ENCODE measurements at regions not wholly inside any gene's neighbourhood (a gene's known extent, or its start where the extent isn't known, plus 50 kb on each side); places are given as distances from the start of the nearest gene placed in this dataset.

DNA sequence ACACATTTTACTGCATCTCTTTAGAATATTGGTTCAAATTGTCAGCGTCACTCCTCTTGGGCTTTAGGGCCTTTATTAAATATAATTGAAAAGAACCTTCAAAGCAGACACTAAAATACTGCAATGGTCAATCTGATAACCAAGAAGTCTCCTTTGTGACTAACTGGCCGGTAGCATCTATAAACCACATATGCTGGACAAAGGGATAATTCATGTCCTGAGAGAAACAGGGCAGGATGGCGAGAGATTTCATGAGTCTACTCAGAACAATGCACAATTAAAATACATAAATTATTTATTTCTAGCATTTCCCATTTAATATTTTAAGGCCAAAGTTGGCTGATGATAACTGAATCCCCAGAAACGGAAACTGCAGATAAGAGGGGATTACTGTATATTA is 1083.4 kb upstream of the CDH18 start:
- TF ChIP-seq GATA2 (IDR thresholded peaks at IDR 0.05; ENCODE audit: insufficient read depth, insufficient read length, low read depth, low read length) (no peak), JUN (IDR thresholded peaks at IDR 0.05; ENCODE audit: borderline replicate concordance, insufficient read depth, insufficient read length, low read depth) (no peak), POLR2A (IDR thresholded peaks at IDR 0.05; ENCODE audit: low read depth, low read length) (no peak)
- H3K27ac ChIP-seq (ENCODE audit: insufficient read depth, low read depth, low read length) = peak overlapping the region; percentile 14
- H3K79me2 ChIP-seq (ENCODE audit: control insufficient read depth, insufficient read depth, low read length) = no peaks in the 10 kb centered on the region
- dilution Hi-C loops (cut with MboI; ENCODE audit: extremely low pct_ligation_motif_present, low sequenced_read_pairs) (no loop called here), intact Hi-C loops (cut with micrococcal nuclease) (no loop called here)
- no peaks in the 10 kb centered on the region for H3K9me1 ChIP-seq (replicated peaks; ENCODE audit: control insufficient read depth, extremely low read depth, insufficient read depth, low read length)
- CTCF ChIA-PET = no interaction called here
- POLR2A ChIA-PET = no interaction called here
- H4K20me1 ChIP-seq (replicated peaks; ENCODE audit: control insufficient read depth, extremely low read depth, insufficient read depth, low read length) = no peaks in the 10 kb centered on the region
- no peaks in the 10 kb centered on the region for H3K9me3 ChIP-seq (replicated peaks; ENCODE audit: control insufficient read depth, insufficient read depth, low read length)
- H3K36me3 ChIP-seq (ENCODE audit: control insufficient read depth in 2 of 2, extremely low read depth in 1 of 2, insufficient read depth in 2 of 2, low read length in 2 of 2) = no peaks in the 10 kb centered on the region
- no peaks in the 10 kb centered on the region for H3K27me3 ChIP-seq (ENCODE audit: control insufficient read depth in 2 of 2, insufficient read depth in 2 of 2, low read length in 2 of 2)
- no TSS peak for BruUV-seq (replicated peaks)
- peaks cover 10% of the 10 kb centered on the region for H3K4me1 ChIP-seq (ENCODE audit: control insufficient read depth, extremely low read depth, insufficient read depth, low read length)
- H3K4me3 ChIP-seq (replicated peaks in 1 of 3; ENCODE audit: insufficient read depth in 1 of 3, low read depth in 1 of 3, low read length in 3 of 3) = no peak overlapping the region
- no peak overlapping the region for H2AFZ ChIP-seq (ENCODE audit: low read depth, low read length)
- no peak overlapping the region for H3K9ac ChIP-seq (replicated peaks; ENCODE audit: extremely low read depth, insufficient read depth, low read length)
- DNase-seq (ENCODE audit: low read depth, low spot score) = no peak
- FAIRE-seq = peak; percentile 24
- peak overlapping the region; percentile 25 for H3K4me2 ChIP-seq (ENCODE audit: insufficient read depth, low read length)

DNA sequence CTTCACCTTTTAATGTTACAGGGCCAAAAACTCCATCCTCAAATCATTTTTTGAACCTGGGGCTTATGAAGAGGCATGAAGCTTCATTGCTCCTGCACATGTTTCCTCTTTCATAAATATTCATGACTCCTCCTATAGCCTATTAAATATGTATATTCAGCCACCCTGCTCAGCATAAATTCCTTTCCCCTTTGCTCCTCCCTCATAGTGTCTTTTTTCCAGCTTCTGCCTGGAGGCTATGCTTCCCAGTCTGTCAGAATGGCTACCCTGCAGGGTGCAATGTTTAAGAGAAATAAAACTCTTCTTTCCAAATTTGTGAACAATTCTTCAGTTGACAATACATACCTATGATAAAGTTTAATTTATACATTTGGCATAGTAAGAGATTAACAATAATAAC is 1082.9 kb upstream of the CDH18 start:
- BruUV-seq (replicated peaks) = no TSS peak
- no peak for FAIRE-seq
- H3K36me3 ChIP-seq (ENCODE audit: control insufficient read depth in 2 of 2, extremely low read depth in 1 of 2, insufficient read depth in 2 of 2, low read length in 2 of 2) = no peaks in the 10 kb centered on the region
- DNase-seq (ENCODE audit: low read depth, low spot score) = no peak
- no peaks in the 10 kb centered on the region for H3K9me3 ChIP-seq (replicated peaks; ENCODE audit: control insufficient read depth, insufficient read depth, low read length)
- H4K20me1 ChIP-seq (replicated peaks; ENCODE audit: control insufficient read depth, extremely low read depth, insufficient read depth, low read length) = no peaks in the 10 kb centered on the region
- no peak overlapping the region for H3K4me3 ChIP-seq (replicated peaks in 1 of 3; ENCODE audit: insufficient read depth in 1 of 3, low read depth in 1 of 3, low read length in 3 of 3)
- TF ChIP-seq, protein P1, sequence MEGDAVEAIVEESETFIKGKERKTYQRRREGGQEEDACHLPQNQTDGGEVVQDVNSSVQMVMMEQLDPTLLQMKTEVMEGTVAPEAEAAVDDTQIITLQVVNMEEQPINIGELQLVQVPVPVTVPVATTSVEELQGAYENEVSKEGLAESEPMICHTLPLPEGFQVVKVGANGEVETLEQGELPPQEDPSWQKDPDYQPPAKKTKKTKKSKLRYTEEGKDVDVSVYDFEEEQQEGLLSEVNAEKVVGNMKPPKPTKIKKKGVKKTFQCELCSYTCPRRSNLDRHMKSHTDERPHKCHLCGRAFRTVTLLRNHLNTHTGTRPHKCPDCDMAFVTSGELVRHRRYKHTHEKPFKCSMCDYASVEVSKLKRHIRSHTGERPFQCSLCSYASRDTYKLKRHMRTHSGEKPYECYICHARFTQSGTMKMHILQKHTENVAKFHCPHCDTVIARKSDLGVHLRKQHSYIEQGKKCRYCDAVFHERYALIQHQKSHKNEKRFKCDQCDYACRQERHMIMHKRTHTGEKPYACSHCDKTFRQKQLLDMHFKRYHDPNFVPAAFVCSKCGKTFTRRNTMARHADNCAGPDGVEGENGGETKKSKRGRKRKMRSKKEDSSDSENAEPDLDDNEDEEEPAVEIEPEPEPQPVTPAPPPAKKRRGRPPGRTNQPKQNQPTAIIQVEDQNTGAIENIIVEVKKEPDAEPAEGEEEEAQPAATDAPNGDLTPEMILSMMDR (IDR thresholded peaks at IDR 0.05; ENCODE audit: extremely low read depth in 1 of 2, insufficient read depth in 1 of 2, low read depth in 1 of 2, low read length in 2 of 2) = no peak
- TF ChIP-seq MYC (IDR thresholded peaks at IDR 0.05; ENCODE audit: low read depth, low read length) (no peak), POLR2A (IDR thresholded peaks at IDR 0.05; ENCODE audit: low read depth, low read length) (no peak), GATA2 (IDR thresholded peaks at IDR 0.05; ENCODE audit: insufficient read depth, insufficient read length, low read depth, low read length) (no peak), JUN (IDR thresholded peaks at IDR 0.05; ENCODE audit: borderline replicate concordance, insufficient read depth, insufficient read length, low read depth) (no peak), EZH2 (IDR thresholded peaks at IDR 0.05; ENCODE audit: borderline replicate concordance, low read depth, low read length, severe bottlenecking) (no peak), POLR2AphosphoS5 (IDR thresholded peaks at IDR 0.05; ENCODE audit: insufficient read depth, low read depth, low read length) (no peak), FOS (IDR thresholded peaks at IDR 0.05; ENCODE audit: borderline replicate concordance, insufficient read depth, low read length) (no peak)
- TF ChIP-seq, protein P2, sequence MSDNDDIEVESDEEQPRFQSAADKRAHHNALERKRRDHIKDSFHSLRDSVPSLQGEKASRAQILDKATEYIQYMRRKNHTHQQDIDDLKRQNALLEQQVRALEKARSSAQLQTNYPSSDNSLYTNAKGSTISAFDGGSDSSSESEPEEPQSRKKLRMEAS (IDR thresholded peaks at IDR 0.05; ENCODE audit: insufficient read depth, insufficient read length) = no peak
- no peak overlapping the region for H3K9ac ChIP-seq (replicated peaks; ENCODE audit: extremely low read depth, insufficient read depth, low read length)
- CTCF ChIA-PET = no interaction called here
- intact Hi-C loops (cut with micrococcal nuclease) (no loop called here), dilution Hi-C loops (cut with MboI; ENCODE audit: extremely low pct_ligation_motif_present, low sequenced_read_pairs) (no loop called here)
- no peak overlapping the region for H3K27ac ChIP-seq (ENCODE audit: insufficient read depth, low read depth, low read length)
- H3K27me3 ChIP-seq (ENCODE audit: control insufficient read depth in 2 of 2, insufficient read depth in 2 of 2, low read length in 2 of 2) = no peaks in the 10 kb centered on the region
- H3K4me1 ChIP-seq (ENCODE audit: control insufficient read depth, extremely low read depth, insufficient read depth, low read length) = peaks cover 10% of the 10 kb centered on the region
- no peak overlapping the region for H2AFZ ChIP-seq (ENCODE audit: low read depth, low read length)
- POLR2A ChIA-PET = no interaction called here
- H3K79me2 ChIP-seq (ENCODE audit: control insufficient read depth, insufficient read depth, low read length) = no peaks in the 10 kb centered on the region
- no peaks in the 10 kb centered on the region for H3K9me1 ChIP-seq (replicated peaks; ENCODE audit: control insufficient read depth, extremely low read depth, insufficient read depth, low read length)
- H3K4me2 ChIP-seq (ENCODE audit: insufficient read depth, low read length) = no peak overlapping the region

All from endothelial cell of umbilical vein (primary cell).